SK-N-SH treated with all-trans-retinoic acid at 6 μM for 48 hours (cell line): ENCODE measurements at regions not wholly inside any gene's neighbourhood (a gene's known extent, or its start where the extent isn't known, plus 50 kb on each side); places are given as distances from the start of the nearest gene placed in this dataset.

ENCODE experiments used
- ARNTL ChIP-seq: fragments of 450-650 bp; formaldehyde crosslinking; IDR thresholded peaks from 2 replicates; pipeline ENCODE4 v1.5.0; 2020; ENCODE audit warnings: low read depth, mild to moderate bottlenecking, moderate library complexity, borderline replicate concordance
- CSDC2 ChIP-seq: fragments of 250-450 bp; sonication (Bioruptor Pico); IDR thresholded peaks from 2 replicates; pipeline ENCODE4 v1.5.0; 2020; ENCODE audit warnings: mild to moderate bottlenecking, moderate library complexity
- OSR1 ChIP-seq: fragments of 250-450 bp; sonication (Bioruptor Pico); IDR thresholded peaks from 2 replicates; pipeline ENCODE4 v1.8.0; 2022; ENCODE audit warnings: moderate library complexity, mild to moderate bottlenecking, inconsistent platforms
- PPARA ChIP-seq: fragments of 250-450 bp; sonication (Bioruptor Pico); IDR thresholded peaks from 2 replicates; pipeline ENCODE4 v1.5.0; 2020; ENCODE audit warnings: mild to moderate bottlenecking, borderline replicate concordance
- ZFP3 ChIP-seq: fragments of 250-450 bp; sonication (Bioruptor Pico); IDR thresholded peaks from 2 replicates; pipeline ENCODE4 v1.5.0; 2020; ENCODE audit warnings: mild to moderate bottlenecking, moderate library complexity
- TF ChIP-seq, protein P1 (sequence below): fragments of 250-450 bp; sonication (Bioruptor Pico); IDR thresholded peaks from 2 replicates; pipeline ENCODE4 v1.5.0; 2020; ENCODE audit warnings: mild to moderate bottlenecking, moderate library complexity

DNA sequence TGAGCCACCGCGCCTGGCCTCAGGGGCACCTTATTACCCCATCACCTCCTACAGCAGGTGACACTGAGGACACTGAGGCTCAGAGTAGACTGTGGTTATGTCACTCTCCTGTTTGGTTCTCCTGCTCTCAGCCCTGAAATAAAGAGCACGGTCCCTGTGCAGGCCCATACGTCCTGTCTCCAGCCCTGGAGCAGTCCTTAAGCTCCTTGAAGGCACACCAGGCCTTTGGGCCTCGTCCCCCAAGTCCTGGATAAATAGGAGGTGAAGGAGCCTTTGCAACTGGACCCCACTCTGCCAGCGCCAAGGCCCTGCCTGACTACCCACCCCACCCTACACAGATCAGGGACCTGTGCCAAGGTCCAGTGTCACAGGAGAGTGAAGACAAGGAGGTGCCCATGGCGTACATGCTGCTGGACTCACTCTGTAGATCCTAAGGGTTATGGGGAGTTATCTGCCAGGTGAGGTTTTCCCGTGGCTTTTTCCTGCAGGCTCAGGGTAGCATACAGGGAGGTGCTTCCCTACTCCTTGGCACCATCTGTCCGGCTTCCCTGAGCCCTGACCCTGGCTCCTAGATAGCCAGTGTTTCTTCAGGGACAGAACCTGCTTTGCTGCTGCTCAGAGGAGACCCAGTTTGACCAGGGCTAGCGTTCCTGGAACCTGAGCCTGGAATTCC, 253.2 kb downstream of the SEC14L1 start:
- TF ChIP-seq ARNTL (CRISPR knock-in tag) (no peak), OSR1 (CRISPR knock-in tag) (no peak), PPARA (CRISPR knock-in tag) (no peak), CSDC2 (CRISPR knock-in tag) (no peak), ZFP3 (CRISPR knock-in tag) (no peak)
- TF ChIP-seq, protein P1, sequence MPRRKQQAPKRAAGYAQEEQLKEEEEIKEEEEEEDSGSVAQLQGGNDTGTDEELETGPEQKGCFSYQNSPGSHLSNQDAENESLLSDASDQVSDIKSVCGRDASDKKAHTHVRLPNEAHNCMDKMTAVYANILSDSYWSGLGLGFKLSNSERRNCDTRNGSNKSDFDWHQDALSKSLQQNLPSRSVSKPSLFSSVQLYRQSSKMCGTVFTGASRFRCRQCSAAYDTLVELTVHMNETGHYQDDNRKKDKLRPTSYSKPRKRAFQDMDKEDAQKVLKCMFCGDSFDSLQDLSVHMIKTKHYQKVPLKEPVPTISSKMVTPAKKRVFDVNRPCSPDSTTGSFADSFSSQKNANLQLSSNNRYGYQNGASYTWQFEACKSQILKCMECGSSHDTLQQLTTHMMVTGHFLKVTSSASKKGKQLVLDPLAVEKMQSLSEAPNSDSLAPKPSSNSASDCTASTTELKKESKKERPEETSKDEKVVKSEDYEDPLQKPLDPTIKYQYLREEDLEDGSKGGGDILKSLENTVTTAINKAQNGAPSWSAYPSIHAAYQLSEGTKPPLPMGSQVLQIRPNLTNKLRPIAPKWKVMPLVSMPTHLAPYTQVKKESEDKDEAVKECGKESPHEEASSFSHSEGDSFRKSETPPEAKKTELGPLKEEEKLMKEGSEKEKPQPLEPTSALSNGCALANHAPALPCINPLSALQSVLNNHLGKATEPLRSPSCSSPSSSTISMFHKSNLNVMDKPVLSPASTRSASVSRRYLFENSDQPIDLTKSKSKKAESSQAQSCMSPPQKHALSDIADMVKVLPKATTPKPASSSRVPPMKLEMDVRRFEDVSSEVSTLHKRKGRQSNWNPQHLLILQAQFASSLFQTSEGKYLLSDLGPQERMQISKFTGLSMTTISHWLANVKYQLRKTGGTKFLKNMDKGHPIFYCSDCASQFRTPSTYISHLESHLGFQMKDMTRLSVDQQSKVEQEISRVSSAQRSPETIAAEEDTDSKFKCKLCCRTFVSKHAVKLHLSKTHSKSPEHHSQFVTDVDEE (CRISPR knock-in tag) = no peak
